Upper lobe of left lung (tissue), 6 donors: ENCODE measurements at regions not wholly inside any gene's neighbourhood (a gene's known extent, or its start where the extent isn't known, plus 50 kb on each side); places are given as distances from the start of the nearest gene placed in this dataset.

Experiments used
- ATAC-seq, 2 donors: fragments of 200-7000 bp; cut with Tn5 transposase; one replicate each; pipeline ENCODE4 v1.9.1; 2022; ENCODE audit warnings: mild to moderate bottlenecking in 2 of 2, moderate library complexity in 2 of 2; ENCODE audit not compliant: low FRiP score in 2 of 2
- DNase-seq, 2 donors: peaks; one replicate each; pipeline ENCODE4 v3.0.0-alpha.2; 2019 to 2020
- H3K27ac ChIP-seq, 4 donors: fragments of 200-600 bp; sonication (generic); one replicate each; pipeline ENCODE4 v1.5.1; 2016 to 2019
- H3K27me3 ChIP-seq, 4 donors: fragments of 200-600 bp; sonication (generic); one replicate each; pipeline ENCODE4 v1.5.1; 2017 to 2019
- H3K36me3 ChIP-seq, 4 donors: fragments of 200-600 bp; sonication (generic); one replicate each; pipeline ENCODE4 v1.5.1; 2016 to 2019
- H3K4me1 ChIP-seq, 4 donors: fragments of 200-600 bp; sonication (generic); one replicate each; pipeline ENCODE4 v1.5.1; 2018 to 2019
- H3K4me3 ChIP-seq, 4 donors: fragments of 200-600 bp; sonication (generic); one replicate each; pipeline ENCODE4 v1.5.1; 2017 to 2019; ENCODE audit warnings: mild to moderate bottlenecking in 2 of 4, moderate library complexity in 1 of 4
- H3K9me3 ChIP-seq, 4 donors: fragments of 200-600 bp; sonication (generic); one replicate each; pipeline ENCODE4 v1.5.1; 2018 to 2019
- CTCF ChIP-seq, 6 experiments: fragments of 450-650 bp in 4 of 6; fragments of 200-600 bp in 2 of 6; sonication (generic) in 2 of 6; IDR thresholded peaks; one replicate each; pipeline ENCODE4 v1.5.1; 2016 to 2019; ENCODE audit warnings: antibody characterized with exemption in 6 of 6
- EP300 ChIP-seq, 4 donors: sonication (generic); formaldehyde crosslinking; IDR thresholded peaks; one replicate each; pipeline ENCODE4 v1.5.1; 2017; ENCODE audit warnings: antibody characterized with exemption in 4 of 4, control low read depth in 2 of 4
- POLR2A ChIP-seq, 4 donors: fragments of 450-650 bp; IDR thresholded peaks; one replicate each; pipeline ENCODE4 v1.5.1; 2016 to 2017; ENCODE audit warnings: antibody characterized with exemption in 4 of 4, mild to moderate bottlenecking in 2 of 4
- POLR2AphosphoS5 ChIP-seq, 2 donors: sonication (generic); formaldehyde crosslinking; IDR thresholded peaks; one replicate each; pipeline ENCODE4 v1.5.1; 2017; ENCODE audit warnings: antibody characterized with exemption in 2 of 2
- WGBS, 2 donors: methylation state at CpG; one replicate each; pipeline ENCODE4 v1.1.5; 2017 to 2018; 5-methylcytosine and 5-hydroxymethylcytosine counted together
- donor health status: DM: no; HTN: no; CAD: no; lungs with moderate emphysema.
- donor health status: DM: no; HTN: yes; CAD: no; lungs with severe emphysema.

GRCh38 chr2:16785149-16785548 lies 119.5 kb upstream of the CYRIA start:
- no peak for DNase-seq
- WGBS, 2 donors, result 79 to 85% methylated on average over 3 of the region's 3 CpGs
- Histone ChIP-seq H3K27me3 (no peaks in the 10 kb centered on the region), H3K36me3 (no peaks in the 10 kb centered on the region), H3K9me3 (no peaks in the 10 kb centered on the region), H3K27ac (no peak overlapping the region), H3K4me1 (no peaks in the 10 kb centered on the region), H3K4me3 (no peak overlapping the region)
- ATAC-seq, result no peak
- TF ChIP-seq CTCF (IDR thresholded peaks at IDR 0.05) (no peak), POLR2A (IDR thresholded peaks at IDR 0.05) (no peak), EP300 (IDR thresholded peaks at IDR 0.05) (no peak), POLR2AphosphoS5 (IDR thresholded peaks at IDR 0.05) (no peak)

DNA sequence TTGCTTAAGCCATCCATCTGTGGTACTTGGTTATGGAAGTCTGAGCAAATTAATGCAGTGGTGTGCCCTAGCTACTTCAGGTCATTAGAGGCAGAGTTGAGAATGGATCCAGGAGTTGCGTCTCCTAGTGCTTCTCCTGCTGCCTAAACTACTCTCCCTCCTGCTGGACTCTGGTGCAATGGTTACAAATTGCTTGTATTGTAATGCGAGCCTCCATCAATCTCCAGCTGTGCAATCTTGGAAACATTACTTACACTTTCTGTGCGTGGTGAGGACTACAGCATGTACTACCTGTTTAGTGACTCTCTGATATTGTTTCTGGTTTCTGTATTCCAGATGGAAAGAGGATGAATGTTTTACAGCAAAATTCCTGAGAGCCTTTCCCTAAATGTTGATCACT lies 119.0 kb upstream of the CYRIA start:
- Histone ChIP-seq H3K9me3 (no peaks in the 10 kb centered on the region), H3K27ac (no peak overlapping the region), H3K27me3 (no peaks in the 10 kb centered on the region), H3K4me1 (no peaks in the 10 kb centered on the region), H3K36me3 (no peaks in the 10 kb centered on the region), H3K4me3 (no peak overlapping the region)
- DNase-seq, result no peak
- TF ChIP-seq EP300 (IDR thresholded peaks at IDR 0.05) (no peak), CTCF (IDR thresholded peaks at IDR 0.05) (no peak), POLR2AphosphoS5 (IDR thresholded peaks at IDR 0.05) (no peak), POLR2A (IDR thresholded peaks at IDR 0.05) (no peak)
- no peak for ATAC-seq
- 90 to 95% methylated on average over 3 of the region's 3 CpGs for WGBS, 2 donors

- TF ChIP-seq POLR2AphosphoS5 (IDR thresholded peaks at IDR 0.05), result no peak
- TF ChIP-seq EP300 (IDR thresholded peaks at IDR 0.05), result no peak
- no peak for TF ChIP-seq POLR2A (IDR thresholded peaks at IDR 0.05)
- TF ChIP-seq CTCF (IDR thresholded peaks at IDR 0.05), result no peak
- H3K4me1 ChIP-seq, result no peaks in the 10 kb centered on the region
- 87 to 91% methylated on average over 10 of the region's 10 CpGs for whole genome bisulfite sequencing, 2 donors
These were observed 111.7 kb upstream of the CYRIA start for GRCh38 chr2:16777123-16777870.

DNA sequence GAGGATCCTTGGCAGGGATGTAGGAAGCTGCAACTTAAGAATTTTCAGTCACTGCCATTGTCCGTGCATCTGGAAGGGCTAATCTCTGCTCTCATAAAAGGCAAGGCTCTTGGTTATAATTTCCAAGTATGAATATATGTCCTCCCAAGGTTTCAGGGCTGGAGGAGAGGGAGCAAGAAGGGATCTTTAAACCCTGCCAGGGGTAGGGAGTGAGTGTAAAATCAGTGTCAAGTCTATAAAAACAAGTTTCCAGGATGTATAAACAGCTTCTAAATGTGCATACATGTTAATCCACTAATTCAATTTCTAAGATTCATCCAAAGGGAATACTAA lies 110.2 kb upstream of the CYRIA start:
- no peak for DNase-seq
- no peak for TF ChIP-seq EP300 (IDR thresholded peaks at IDR 0.05)
- no peak for TF ChIP-seq POLR2A (IDR thresholded peaks at IDR 0.05)
- TF ChIP-seq POLR2AphosphoS5 (IDR thresholded peaks at IDR 0.05), result no peak
- no peak for TF ChIP-seq CTCF (IDR thresholded peaks at IDR 0.05)
- Histone ChIP-seq H3K27me3 (no peaks in the 10 kb centered on the region), H3K9me3 (no peaks in the 10 kb centered on the region), H3K4me1 (no peaks in the 10 kb centered on the region), H3K36me3 (no peaks in the 10 kb centered on the region), H3K4me3 (no peak overlapping the region), H3K27ac (no peak overlapping the region)
- no peak for ATAC-seq
- WGBS, 2 donors, result 50 to 71% methylated on average over 1 of the region's 1 CpG

More at GRCh38 chr2:16777123-16777870, 111.7 kb upstream of the CYRIA start:
- Histone ChIP-seq H3K36me3 (no peaks in the 10 kb centered on the region), H3K27me3 (no peaks in the 10 kb centered on the region), H3K4me3 (no peak overlapping the region), H3K27ac (no peak overlapping the region), H3K9me3 (no peaks in the 10 kb centered on the region)
- DNase-seq, result no peak
- no peak for ATAC-seq
